ENCODE measurements at regions not wholly inside any gene's neighbourhood (a gene's known extent, or its start where the extent isn't known, plus 50 kb on each side); places are given as distances from the start of the nearest gene placed in this dataset.
A peak's percentile ranks its signal among the peaks of the same experiment; 100 is the strongest.

DNA sequence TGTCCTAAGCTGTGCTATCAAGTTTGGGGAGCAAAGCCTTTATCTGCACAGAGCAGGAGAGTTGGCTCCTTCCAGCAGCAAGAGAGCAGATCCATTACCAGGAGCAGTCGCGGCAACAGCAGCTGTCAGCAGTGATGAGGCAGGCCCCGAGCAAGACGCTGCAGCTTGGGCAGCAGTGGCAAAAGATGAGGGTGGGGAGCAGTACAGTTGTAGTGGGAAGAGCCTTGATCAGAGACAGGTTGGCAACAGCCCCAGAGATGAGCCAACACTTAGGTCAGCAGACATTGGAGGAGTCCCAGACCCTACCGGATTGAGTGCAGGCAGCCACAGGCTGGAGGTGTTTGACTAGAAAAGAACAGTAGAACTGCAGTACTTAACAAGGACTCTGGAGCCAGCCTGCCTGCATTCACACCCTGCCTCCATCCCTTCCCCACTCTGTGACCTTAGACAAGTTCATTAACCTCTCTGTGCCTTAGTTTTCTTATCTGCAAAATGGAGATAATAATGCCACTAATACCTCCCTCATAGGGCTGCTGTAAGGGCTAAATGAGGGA lies 117.1 kb upstream of the SERTAD2 start:
- H3K4me1 Mint-ChIP-seq, result peaks cover 22% of the 10 kb centered on the region
- H3K4me3 Mint-ChIP-seq, result no peak overlapping the region
- peaks cover 5% of the 10 kb centered on the region for H3K27me3 Mint-ChIP-seq
- ATAC-seq, result no peak
- DNase-seq, result no peak
- no peaks in the 10 kb centered on the region for H3K9me3 Mint-ChIP-seq
- H3K27ac Mint-ChIP-seq, result no peak overlapping the region

DNA sequence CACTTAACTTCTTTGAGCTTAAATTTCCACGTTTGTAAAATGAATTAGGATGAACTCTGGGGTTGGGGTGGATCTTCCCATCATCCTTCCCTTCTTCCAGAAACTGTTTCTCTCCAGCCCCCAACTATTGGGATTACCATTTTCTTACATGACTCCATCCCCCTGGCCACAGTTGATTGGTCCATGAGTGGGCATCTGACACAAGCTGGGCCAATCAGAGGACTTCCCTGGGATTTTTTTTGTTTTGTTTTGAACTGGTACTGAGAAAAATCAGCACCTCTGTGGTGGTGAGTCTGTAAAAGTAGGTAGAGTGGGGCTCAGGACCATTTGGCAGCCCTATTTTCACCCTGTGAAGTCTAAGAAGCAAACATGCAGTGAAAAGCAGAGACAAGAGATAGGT lies 118.0 kb upstream of the SERTAD2 start:
- Mint-ChIP-seq H3K4me3 (no peak overlapping the region), H3K27me3 (peaks cover 5% of the 10 kb centered on the region), H3K27ac (no peak overlapping the region), H3K9me3 (no peaks in the 10 kb centered on the region), H3K4me1 (peaks cover 19% of the 10 kb centered on the region)
- ATAC-seq, result no peak
- DNase-seq, result no peak

DNA sequence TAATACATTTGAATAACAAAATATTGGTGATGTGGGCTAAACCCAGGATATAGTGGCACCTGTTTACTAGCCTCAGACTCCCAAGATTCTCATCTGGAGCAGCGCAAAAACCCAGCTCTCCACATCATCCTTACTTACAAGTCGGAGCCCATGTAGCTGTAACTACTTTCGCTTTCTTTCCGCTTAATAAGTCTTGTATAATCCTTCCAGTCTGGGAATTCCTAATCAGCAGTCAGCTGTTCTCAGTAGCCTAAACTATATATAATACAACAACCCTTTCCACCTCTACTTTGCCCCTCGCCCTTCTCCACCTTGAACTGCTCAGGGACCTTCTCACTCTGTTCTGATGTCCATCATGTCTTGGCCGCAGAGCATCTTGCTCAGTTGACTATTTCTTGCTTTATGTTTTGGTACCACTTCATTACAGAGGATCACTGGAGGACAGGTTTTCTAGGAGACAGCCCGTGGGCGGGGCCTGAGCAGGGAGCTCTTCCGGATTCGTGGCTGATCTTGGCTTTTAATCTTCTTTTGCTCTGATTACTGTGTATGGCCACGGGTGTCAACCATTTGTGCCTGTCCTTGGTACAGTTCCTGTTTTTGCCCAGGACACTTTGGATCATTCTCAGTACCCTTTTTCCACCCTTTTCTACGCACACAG lies 119.9 kb upstream of the SERTAD2 start:
- H3K27me3 Mint-ChIP-seq, result peaks cover 5% of the 10 kb centered on the region
- H3K4me3 Mint-ChIP-seq, result no peak overlapping the region
- no peak overlapping the region for H3K27ac Mint-ChIP-seq

DNA sequence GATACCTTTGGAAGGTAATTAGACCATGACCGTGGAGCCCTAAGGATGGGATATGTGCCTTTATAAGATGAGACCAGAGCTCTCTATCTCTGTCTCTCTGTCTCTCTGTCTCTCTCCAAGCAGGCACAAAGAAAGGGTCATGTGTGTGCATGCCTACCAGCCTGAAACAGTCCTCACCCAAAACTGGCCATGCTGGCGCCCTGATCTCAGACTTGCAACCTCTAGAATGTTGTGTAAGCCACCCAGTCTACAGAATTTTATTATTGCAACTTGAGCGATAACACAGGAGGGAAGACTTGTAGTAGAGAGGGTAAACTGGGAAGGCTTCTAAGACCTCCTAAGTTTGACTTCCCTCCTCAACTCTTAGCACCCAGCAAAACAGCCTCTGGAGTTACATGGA lies 124.1 kb upstream of the SERTAD2 start:
- Mint-ChIP-seq H3K9me3 (no peaks in the 10 kb centered on the region), H3K4me3 (no peak overlapping the region), H3K27me3 (no peaks in the 10 kb centered on the region), H3K4me1 (peaks cover 5% of the 10 kb centered on the region), H3K27ac (no peak overlapping the region)
- ATAC-seq (no peak), DNase-seq (no peak)

More for the DNA sequence above, 119.9 kb upstream of the SERTAD2 start:
- no peak for DNase-seq
- no peak for ATAC-seq
- no peaks in the 10 kb centered on the region for H3K9me3 Mint-ChIP-seq
- H3K4me1 Mint-ChIP-seq, result peaks cover 12% of the 10 kb centered on the region

DNA sequence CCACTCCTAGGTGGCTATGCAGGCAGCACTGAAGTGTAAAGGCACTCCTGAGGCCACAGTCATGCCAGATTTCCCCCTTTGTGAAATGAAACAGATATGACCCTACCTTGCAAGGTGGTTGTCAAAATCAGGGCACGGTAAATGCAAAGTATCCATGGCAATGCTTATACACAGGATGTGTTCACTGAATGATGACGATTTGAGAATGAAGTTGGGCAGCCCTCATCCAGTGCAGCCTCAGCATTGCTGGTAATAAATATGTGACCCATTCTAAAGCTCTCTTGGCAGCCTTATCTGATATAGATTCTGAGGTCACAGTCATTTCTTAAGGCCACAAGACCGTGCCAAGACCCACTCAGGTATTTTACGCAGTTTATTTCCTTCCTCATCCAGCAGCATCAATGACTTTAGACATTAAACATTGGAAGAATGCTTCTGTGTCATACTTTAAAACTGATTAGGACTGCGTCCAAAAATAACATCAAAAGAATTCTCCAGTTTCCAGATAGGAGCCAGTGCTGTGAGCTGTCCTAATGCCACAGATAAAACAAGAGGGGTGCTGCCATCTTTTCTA lies 125.5 kb upstream of the SERTAD2 start:
- no peak overlapping the region for H3K4me3 Mint-ChIP-seq
- no peaks in the 10 kb centered on the region for H3K27me3 Mint-ChIP-seq
- H3K9me3 Mint-ChIP-seq, result no peaks in the 10 kb centered on the region
- DNase-seq (no peak), ATAC-seq (peak; percentile 49)
- H3K27ac Mint-ChIP-seq, result no peak overlapping the region
- H3K4me1 Mint-ChIP-seq, result peaks cover 5% of the 10 kb centered on the region

DNA sequence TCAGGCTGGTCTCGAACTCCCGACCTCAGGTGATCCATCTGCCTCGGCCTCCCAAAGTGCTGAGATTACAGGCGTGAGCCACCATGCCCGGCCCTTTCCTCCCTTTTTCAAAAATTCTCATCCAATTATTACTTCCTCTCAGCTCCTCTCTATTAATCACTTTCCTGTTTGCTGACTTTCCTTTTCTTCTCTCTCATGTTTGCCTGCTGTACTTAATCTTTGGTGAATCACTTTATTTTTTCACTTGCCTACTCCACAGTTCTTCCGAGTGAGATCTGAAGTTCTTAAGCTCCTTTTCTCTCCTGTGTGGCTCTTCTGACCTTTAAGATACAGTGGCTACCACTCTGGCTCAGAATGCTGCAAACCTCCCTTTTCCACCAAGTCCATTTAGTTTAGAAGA lies 126.3 kb upstream of the SERTAD2 start:
- H3K9me3 Mint-ChIP-seq, result no peaks in the 10 kb centered on the region
- H3K4me1 Mint-ChIP-seq, result peaks cover 5% of the 10 kb centered on the region
- H3K27ac Mint-ChIP-seq, result peak overlapping the region in 1 of 2 donors; percentile 19
- no peak overlapping the region for H3K4me3 Mint-ChIP-seq
- no peak for DNase-seq
- no peak for ATAC-seq
- H3K27me3 Mint-ChIP-seq, result no peaks in the 10 kb centered on the region

DNA sequence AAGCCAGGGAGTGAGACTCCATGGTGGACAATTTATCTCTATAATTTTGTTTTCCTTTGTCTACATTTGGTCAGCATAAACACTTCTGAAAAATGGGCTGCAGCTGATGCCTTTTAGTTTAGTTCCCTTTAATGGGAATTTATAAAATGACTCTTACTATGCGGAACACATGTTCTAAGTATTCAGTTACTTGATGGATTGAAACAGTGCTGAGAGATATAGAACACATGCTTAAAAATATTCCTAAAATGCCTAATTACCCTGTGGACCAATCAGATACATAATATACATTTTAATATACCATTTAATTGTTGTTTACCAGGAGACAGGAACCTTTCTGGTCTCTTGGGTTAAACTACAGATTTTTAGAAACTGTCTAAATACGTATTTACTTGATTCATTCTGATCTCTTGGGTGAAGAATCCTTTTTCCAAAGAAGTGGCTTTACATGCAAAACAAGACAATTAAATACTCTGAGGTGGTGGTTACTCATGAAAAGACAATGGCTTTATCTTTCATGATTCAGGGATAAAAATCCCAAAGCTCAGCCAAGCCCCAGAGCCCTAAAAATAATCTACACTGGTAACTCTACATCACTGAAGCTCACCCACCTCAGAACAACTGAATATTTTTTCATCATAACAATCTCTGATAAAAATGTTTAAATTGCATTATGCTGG lies 128.1 kb upstream of the SERTAD2 start:
- ATAC-seq, result no peak
- no peaks in the 10 kb centered on the region for H3K27me3 Mint-ChIP-seq
- peaks cover 5% of the 10 kb centered on the region for H3K4me1 Mint-ChIP-seq
- H3K4me3 Mint-ChIP-seq, result no peak overlapping the region
- no peak overlapping the region for H3K27ac Mint-ChIP-seq
- DNase-seq, result no peak
- H3K9me3 Mint-ChIP-seq, result no peaks in the 10 kb centered on the region

DNA sequence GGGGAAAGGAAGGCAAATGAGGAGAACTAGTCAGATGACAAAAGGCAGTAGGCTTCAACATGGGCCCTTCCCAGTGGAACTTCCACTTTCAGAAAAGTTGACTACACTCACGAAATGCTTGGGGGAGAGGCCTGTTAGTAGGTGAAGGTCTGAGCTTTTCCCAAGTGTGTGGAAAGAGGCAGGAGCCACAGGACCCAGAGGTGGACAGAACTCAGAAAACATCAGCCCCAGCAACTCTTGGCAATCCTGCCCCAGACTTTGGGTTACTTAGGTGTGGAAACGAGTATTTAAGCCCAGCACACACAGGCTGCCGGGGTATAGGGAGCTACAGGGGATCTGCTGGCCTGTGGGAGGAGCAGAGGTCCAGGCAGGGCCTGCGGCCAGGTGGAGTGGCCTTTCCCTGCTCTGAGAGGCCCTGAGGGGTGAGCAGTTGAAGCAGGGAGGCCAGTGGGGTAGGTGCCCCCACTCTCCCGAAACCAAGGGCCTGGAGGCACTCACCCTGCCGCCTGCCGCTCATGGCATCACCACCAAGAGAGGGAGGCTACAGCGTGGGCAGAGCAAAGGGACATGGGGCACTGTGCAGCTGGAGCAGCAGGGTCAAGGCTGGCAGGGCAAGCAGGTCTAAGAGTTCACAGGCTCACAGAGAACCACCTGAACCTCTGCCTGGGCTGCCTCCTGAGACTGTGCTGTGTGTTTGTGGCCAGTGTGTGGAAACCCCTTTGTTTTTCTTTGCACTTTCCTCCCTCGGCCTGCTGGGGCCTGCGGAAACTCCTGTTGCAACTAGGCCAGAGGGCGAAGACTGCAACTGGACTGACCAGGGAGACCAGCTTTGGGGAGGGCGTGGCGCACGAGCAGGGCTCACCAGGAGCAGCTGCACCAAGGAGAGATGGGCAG lies 130.7 kb upstream of the SERTAD2 start:
- DNase-seq, result no peak
- Mint-ChIP-seq H3K4me3 (no peak overlapping the region), H3K9me3 (no peaks in the 10 kb centered on the region), H3K27ac (no peak overlapping the region), H3K4me1 (peaks cover 5% of the 10 kb centered on the region), H3K27me3 (no peaks in the 10 kb centered on the region)
- ATAC-seq, result no peak

DNA sequence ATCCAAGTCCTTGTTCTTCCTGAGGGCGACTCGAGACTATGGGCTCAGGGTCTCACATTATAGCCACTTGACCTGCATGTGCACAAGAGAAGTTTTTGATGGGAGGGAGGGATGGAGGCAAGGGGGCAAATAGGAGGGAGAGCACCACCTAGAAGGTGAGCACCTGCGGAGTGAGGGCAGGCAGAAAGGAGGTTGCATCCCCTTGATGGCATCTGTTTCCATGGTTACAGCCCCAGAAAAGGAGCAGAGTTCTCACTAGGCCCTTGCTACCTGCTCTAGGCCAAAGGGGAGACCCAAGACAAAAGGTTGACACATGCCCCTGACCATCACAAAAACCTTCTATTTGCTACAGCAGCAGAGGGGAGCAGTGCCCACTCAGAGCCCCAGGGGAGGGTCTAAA lies 131.5 kb upstream of the SERTAD2 start:
- DNase-seq, result no peak
- no peak overlapping the region for H3K4me3 Mint-ChIP-seq
- ATAC-seq, result no peak
- H3K27me3 Mint-ChIP-seq, result no peaks in the 10 kb centered on the region
- no peak overlapping the region for H3K27ac Mint-ChIP-seq
- H3K4me1 Mint-ChIP-seq, result peaks cover 1% of the 10 kb centered on the region
- H3K9me3 Mint-ChIP-seq, result no peaks in the 10 kb centered on the region

DNA sequence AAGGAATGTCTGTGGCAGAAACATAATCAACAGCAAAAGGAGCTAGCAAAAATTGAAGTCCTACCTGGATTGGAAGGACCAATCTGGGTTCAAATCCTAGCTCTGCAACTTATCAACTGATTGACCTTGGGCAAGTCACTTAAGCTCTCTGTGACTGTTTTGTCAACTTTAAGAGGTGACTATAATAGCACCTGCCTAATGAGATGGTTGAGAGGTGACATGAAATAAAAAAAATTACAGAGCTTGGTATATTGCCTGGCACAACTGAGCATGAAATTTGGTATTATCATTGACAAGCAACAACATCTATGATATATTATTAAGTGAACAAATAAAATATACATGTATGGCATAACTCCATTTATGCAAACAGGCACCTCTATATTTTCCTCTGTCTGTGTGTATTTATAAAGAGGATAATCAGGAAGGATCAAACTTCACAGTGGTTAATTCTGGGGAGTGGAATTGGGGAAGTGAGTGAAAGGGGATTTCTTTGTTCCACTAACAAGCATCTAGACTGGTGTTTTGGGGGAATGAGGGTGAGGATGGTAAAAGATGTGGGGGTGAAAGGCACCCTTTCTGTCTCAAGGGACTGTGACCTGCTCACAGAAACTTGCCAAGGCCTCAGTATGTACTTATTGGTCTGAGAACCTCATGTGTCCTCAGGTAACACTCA lies 132.8 kb upstream of the SERTAD2 start:
- Mint-ChIP-seq H3K27me3 (no peaks in the 10 kb centered on the region), H3K27ac (peak overlapping the region in 1 of 2 donors; percentile 76), H3K9me3 (no peaks in the 10 kb centered on the region), H3K4me3 (no peak overlapping the region), H3K4me1 (no peaks in the 10 kb centered on the region)
- DNase-seq (no peak), ATAC-seq (no peak)

DNA sequence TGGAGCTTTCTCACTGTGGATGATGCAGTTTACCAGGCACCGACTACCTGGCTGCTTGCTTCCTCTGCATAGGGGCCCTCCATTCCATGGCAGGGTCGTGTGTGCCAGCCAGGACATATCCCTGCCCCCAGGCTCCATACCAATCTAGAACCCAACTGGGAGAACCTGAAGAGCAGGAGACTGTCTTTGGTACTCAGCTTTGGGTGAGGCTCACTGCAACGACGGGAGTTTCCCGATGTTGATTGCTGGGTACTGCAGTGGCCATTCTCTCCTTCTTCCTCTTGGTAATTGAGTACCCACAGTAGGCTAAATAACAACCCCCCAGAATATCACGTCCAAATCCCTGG lies 133.3 kb upstream of the SERTAD2 start:
- Mint-ChIP-seq H3K4me3 (no peak overlapping the region), H3K4me1 (no peaks in the 10 kb centered on the region), H3K27ac (no peak overlapping the region), H3K27me3 (no peaks in the 10 kb centered on the region), H3K9me3 (no peaks in the 10 kb centered on the region)
- DNase-seq (no peak), ATAC-seq (no peak)

DNA sequence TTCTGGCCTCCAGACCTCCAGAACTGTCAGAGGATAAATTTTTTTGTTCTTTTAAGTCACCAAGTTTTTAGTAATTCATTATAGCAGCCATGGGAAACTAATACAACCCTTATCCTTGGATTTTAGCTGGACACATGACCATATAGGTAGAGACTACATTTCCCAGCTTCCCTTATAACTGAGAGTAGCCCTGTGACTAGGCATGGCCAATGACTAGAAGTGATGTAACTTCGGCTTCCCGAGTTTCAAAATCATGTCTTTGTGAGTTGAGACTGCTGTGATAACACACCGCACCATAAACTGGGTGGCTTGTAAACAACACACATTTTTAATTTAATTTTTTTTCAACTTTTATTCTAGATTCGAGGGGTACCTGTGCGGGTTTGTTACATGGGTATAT lies 134.0 kb upstream of the SERTAD2 start:
- H3K27me3 Mint-ChIP-seq, result no peaks in the 10 kb centered on the region
- ATAC-seq (no peak), DNase-seq (no peak)
- H3K27ac Mint-ChIP-seq, result no peak overlapping the region
- no peaks in the 10 kb centered on the region for H3K9me3 Mint-ChIP-seq
- no peak overlapping the region for H3K4me3 Mint-ChIP-seq
- no peaks in the 10 kb centered on the region for H3K4me1 Mint-ChIP-seq

DNA sequence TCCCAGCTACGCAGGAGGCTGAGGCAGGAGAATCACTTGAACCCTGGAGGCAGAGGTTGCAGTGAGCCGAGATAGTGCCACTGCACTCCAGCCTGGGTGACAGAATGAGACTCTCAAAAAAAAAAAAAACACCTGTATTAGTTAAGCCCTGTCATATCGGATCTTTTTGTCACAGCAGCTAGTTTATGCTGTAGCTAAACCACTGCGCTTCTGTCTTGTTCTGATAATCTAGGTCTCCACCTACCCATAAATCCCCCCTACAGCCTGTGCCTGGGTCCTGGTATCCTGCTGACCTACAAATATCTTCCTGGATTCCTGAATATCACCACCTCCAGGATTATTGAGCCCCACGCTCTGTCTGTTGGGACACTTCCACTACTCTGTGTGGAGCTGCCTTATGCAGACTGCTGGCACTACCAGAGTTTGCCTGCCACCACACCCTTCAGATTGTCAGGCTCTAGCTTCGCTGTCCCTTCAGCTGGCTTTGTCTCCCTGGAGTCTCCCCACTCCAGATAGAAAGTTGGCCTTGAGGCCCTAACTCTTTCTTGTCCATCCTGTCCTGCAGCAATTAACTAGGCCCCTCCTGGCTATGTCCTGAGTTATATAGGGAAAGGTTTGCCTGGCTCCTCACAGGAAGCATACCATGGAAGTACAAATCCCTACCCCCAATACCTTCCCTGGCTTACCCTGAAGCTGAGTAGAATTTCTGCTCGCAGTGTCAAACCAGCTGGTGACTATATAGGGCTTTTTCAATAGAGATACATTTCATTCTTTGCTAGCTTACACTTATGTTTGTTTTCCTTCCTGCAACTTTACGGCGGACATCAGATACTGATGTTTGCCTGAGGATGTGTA lies 136.0 kb upstream of the SERTAD2 start:
- DNase-seq (no peak), ATAC-seq (no peak)
- Mint-ChIP-seq H3K27me3 (no peaks in the 10 kb centered on the region), H3K4me3 (no peak overlapping the region), H3K27ac (no peak overlapping the region), H3K9me3 (no peaks in the 10 kb centered on the region), H3K4me1 (no peaks in the 10 kb centered on the region)

DNA sequence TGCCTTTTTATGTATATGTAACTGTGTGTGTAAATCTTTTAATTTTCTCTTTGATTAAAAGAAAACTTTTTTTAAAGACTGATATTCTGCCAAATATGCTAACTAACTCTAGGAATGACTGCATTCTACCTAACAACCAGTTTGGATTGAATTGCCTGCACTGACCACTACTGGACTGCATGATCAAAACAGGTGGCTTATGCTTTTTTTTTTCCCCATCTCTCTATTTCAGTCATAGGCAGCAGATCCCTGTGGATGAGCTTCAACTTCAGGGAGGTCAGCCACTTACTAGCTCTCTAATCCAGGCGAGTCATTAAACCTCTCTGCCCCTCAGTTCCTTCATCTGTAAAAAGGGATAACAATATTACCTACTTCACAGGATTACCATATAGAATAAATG lies 138.6 kb upstream of the SERTAD2 start:
- Mint-ChIP-seq H3K27me3 (no peaks in the 10 kb centered on the region), H3K27ac (no peak overlapping the region), H3K4me3 (no peak overlapping the region), H3K9me3 (no peaks in the 10 kb centered on the region), H3K4me1 (no peaks in the 10 kb centered on the region)
- ATAC-seq, result no peak
- DNase-seq, result no peak
